ENCODE measurements at regions not wholly inside any gene's neighbourhood (a gene's known extent, or its start where the extent isn't known, plus 50 kb on each side); places are given as distances from the start of the nearest gene placed in this dataset.

GRCh38 chr3:177340243-177340830 is 143.1 kb upstream of the TBL1XR1 start:
- H3K4me3 ChIP-seq (ENCODE audit: control insufficient read depth, low read depth, low read length): no peak overlapping the region
- TF ChIP-seq CTCF (IDR thresholded peaks at IDR 0.05; ENCODE audit: control insufficient read depth, insufficient read depth, low read depth, low read length, missing control alignments): no peak
- DNase-seq (ENCODE audit: low read depth): no peak

GRCh38 chr3:177341736-177342419 is 144.6 kb upstream of the TBL1XR1 start:
- no peak for TF ChIP-seq CTCF (IDR thresholded peaks at IDR 0.05; ENCODE audit: control insufficient read depth, insufficient read depth, low read depth, low read length, missing control alignments)

GRCh38 chr3:177343122-177343625 is 145.9 kb upstream of the TBL1XR1 start:
- no peak for TF ChIP-seq CTCF (IDR thresholded peaks at IDR 0.05; ENCODE audit: control insufficient read depth, insufficient read depth, low read depth, low read length, missing control alignments)
- no peak overlapping the region for H3K4me3 ChIP-seq (ENCODE audit: control insufficient read depth, low read depth, low read length)
- no peak for DNase-seq (ENCODE audit: low read depth)

More at GRCh38 chr3:177341736-177342419, 144.6 kb upstream of the TBL1XR1 start:
- H3K4me3 ChIP-seq (ENCODE audit: control insufficient read depth, low read depth, low read length): no peak overlapping the region
- DNase-seq (ENCODE audit: low read depth): no peak

GRCh38 chr3:177345049-177345972 is 148.0 kb upstream of the TBL1XR1 start:
- H3K4me3 ChIP-seq (ENCODE audit: control insufficient read depth, low read depth, low read length): no peak overlapping the region
- no peak for TF ChIP-seq CTCF (IDR thresholded peaks at IDR 0.05; ENCODE audit: control insufficient read depth, insufficient read depth, low read depth, low read length, missing control alignments)
- peak; percentile 86 for DNase-seq (ENCODE audit: low read depth)

GRCh38 chr3:177345973-177346503 is 148.8 kb upstream of the TBL1XR1 start:
- DNase-seq (ENCODE audit: low read depth): no peak
- TF ChIP-seq CTCF (IDR thresholded peaks at IDR 0.05; ENCODE audit: control insufficient read depth, insufficient read depth, low read depth, low read length, missing control alignments): no peak
- H3K4me3 ChIP-seq (ENCODE audit: control insufficient read depth, low read depth, low read length): no peak overlapping the region

GRCh38 chr3:177346878-177347277 is 149.6 kb upstream of the TBL1XR1 start:
- no peak for TF ChIP-seq CTCF (IDR thresholded peaks at IDR 0.05; ENCODE audit: control insufficient read depth, insufficient read depth, low read depth, low read length, missing control alignments)

More at GRCh38 chr3:177346878-177347277, 149.6 kb upstream of the TBL1XR1 start:
- no peak overlapping the region for H3K4me3 ChIP-seq (ENCODE audit: control insufficient read depth, low read depth, low read length)
- DNase-seq (ENCODE audit: low read depth): no peak
